Spleen (tissue), 11 donors: ENCODE measurements at regions not wholly inside any gene's neighbourhood (a gene's known extent, or its start where the extent isn't known, plus 50 kb on each side); places are given as distances from the start of the nearest gene placed in this dataset.
"Not testable (repeated sequence)": the region's sequence is repeated elsewhere in the genome, so short reads cannot be mapped to it uniquely, and the experiment has no call there.

Experiments
- DNase-seq: peaks from one replicate; pipeline ENCODE4 v3.0.0-alpha.2; 2020
- H3K27ac ChIP-seq, 8 donors: fragments of 200-600 bp; sonication (generic) in 7 of 8; 1 replicate in 4 of 8; 2 replicates in 4 of 8; pipeline versions ENCODE4 v1.5.0 to v1.8.0; 2016 to 2021; ENCODE audit warnings: inconsistent platforms in 4 of 8, mild to moderate bottlenecking in 4 of 8, moderate library complexity in 1 of 8
- H3K27me3 ChIP-seq, 7 donors: fragments of 200-600 bp; sonication (generic) in 6 of 7; replicated peaks in 1 of 7; 1 replicate in 4 of 7; 2 replicates in 3 of 7; pipeline versions ENCODE4 v1.5.0 to v1.8.0; 2016 to 2021; ENCODE audit warnings: inconsistent platforms in 3 of 7, mild to moderate bottlenecking in 1 of 7
- H3K36me3 ChIP-seq, 6 donors: fragments of 200-600 bp; sonication (generic) in 5 of 6; 1 replicate in 4 of 6; 2 replicates in 2 of 6; pipeline versions ENCODE4 v1.5.0 to v1.8.0; 2016 to 2021; ENCODE audit warnings: inconsistent platforms in 2 of 6
- H3K4me1 ChIP-seq, 6 donors: fragments of 200-600 bp; sonication (generic) in 5 of 6; 1 replicate in 3 of 6; 2 replicates in 3 of 6; pipeline versions ENCODE4 v1.5.0 to v1.8.0; 2016 to 2021; ENCODE audit warnings: inconsistent platforms in 3 of 6
- H3K4me3 ChIP-seq, 8 donors: fragments of 200-600 bp; sonication (generic) in 7 of 8; 1 replicate in 4 of 8; 2 replicates in 4 of 8; pipeline versions ENCODE4 v1.5.0 to v1.8.0; 2016 to 2021; ENCODE audit warnings: inconsistent platforms in 4 of 8, mild to moderate bottlenecking in 4 of 8, moderate library complexity in 2 of 8
- H3K9me3 ChIP-seq, 8 donors: fragments of 200-600 bp; sonication (generic) in 7 of 8; 1 replicate in 4 of 8; 2 replicates in 4 of 8; pipeline versions ENCODE4 v1.5.0 to v1.8.0; 2016 to 2021; ENCODE audit warnings: inconsistent platforms in 4 of 8
- WGBS, 5 donors: extraction: QIAGEN DNeasy Blood & Tissue Kit in 3 of 5; methylation state at CpG; one replicate each; pipeline versions ENCODE4 v1.1.5 to v1.1.7; 2013 to 2018; 5-methylcytosine and 5-hydroxymethylcytosine counted together
- intact Hi-C: fragments of 100-400 bp; cut with DNase I; formaldehyde crosslinking; loops from one replicate; pipeline ENCODE4 v1.15.0; 2023; ENCODE audit warnings: low total_unique reads
- donor health status: healthy with polysubstance abuse.
- donor health status: DM: no; HTN: no; CAD: no; lungs with moderate emphysema.
- donor health status: DM: no; HTN: no; CAD: no.
- donor health status: Bipolar disorder and iron deficiency.
- donor health status: healthy.
- donor health status: DM: no; HTN: no; CAD: no.
- donor health status: DM: yes; HTN: yes; CAD: no.

DNA sequence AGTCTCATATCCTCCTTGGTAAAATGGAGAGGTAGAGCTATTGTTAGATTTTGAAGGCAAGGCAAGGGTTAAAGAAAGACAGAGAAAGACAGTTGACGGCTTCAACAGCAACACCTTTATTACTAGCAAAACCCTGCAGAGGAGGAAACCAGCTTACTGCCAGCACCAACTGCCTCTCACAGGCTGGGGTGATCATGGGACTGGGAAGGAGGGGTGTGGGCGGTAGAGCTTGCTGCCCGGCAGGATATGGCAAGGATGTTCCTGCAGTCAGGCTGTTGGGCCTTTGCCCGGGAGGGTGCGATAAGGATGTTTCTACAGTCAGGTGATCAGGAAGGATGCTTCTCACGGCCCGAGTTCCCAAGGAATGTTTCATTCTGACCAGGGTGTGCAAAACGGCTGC lies 310.0 kb downstream of the FOXD4L4 start:
- H3K4me3 ChIP-seq, H3K9me3 ChIP-seq, H3K4me1 ChIP-seq, H3K27ac ChIP-seq, H3K36me3 ChIP-seq, intact Hi-C loops, DNase-seq, H3K27me3 ChIP-seq: not testable (repeated sequence)
- WGBS, 5 donors = no CpG with 5 or more reads among the region's 8 CpGs

DNA sequence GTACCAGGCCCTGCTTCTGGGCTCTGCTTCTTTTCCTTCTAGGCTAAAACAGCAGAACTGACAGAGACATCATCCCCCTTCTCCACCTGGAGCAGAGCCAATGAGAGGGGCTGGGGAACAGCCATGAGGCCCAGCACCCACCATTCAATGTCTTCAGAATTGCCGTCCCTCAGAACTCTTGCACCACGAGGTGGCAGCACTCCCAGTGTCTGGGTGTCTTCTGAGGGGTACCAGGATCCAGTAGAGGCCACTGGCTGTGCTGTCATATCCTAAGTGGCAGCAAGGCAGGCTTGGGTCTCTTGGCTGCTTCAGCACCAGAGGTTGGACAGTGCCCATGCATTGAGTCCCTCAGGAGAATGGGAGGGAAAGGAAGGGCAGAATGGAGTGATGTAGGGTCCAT lies 312.8 kb downstream of the FOXD4L4 start:
- H3K4me3 ChIP-seq, intact Hi-C loops, H3K36me3 ChIP-seq, H3K27me3 ChIP-seq, H3K4me1 ChIP-seq, DNase-seq, H3K27ac ChIP-seq, H3K9me3 ChIP-seq: not testable (repeated sequence)
- WGBS, 5 donors = no CpG with 5 or more reads among the region's 2 CpGs

DNA sequence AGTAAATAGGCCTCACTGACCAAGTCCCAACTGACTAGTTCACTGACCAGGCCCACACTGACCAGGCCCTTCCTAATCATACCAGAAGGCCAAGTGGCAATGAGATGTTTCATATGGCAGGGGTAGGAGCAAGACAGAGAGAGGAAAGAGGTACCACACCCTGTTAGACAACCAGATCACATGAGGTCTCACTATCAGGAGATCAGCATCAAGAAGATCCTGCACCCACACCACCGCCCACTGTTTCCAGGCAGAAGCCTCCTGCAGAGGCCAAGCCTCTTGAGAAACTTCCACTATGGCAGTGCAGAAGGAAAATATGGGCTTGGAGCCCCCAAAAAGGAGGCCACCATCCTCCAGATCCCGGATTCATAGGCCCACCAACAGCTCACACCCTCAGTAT lies 317.8 kb downstream of the FOXD4L4 start:
- DNase-seq, H3K27me3 ChIP-seq, H3K4me1 ChIP-seq, H3K9me3 ChIP-seq, H3K4me3 ChIP-seq, H3K36me3 ChIP-seq, intact Hi-C loops, H3K27ac ChIP-seq: not testable (repeated sequence)
- WGBS, 5 donors = no CpG with 5 or more reads among the region's 2 CpGs

DNA sequence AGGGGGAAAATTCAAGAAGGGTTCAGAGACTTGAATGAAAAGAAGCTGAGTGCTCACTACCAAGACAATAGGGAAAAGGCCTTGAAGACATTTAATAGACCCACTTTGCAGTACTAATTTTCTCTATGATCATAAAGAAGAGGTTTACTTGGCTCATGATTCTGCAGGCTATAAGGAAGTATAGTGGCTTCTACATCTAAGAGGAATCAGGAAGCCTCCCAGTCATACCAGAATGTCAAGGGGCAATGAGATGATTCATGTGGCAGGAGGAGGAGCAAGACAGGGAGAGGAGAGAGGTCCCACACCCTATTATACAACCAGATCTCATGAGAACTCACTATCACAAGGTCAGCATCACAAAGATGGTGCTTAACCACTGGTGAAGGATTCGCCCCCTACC lies 323.7 kb downstream of the FOXD4L4 start:
- H3K27me3 ChIP-seq, intact Hi-C loops, H3K4me3 ChIP-seq, H3K36me3 ChIP-seq, H3K4me1 ChIP-seq, H3K9me3 ChIP-seq, H3K27ac ChIP-seq, DNase-seq: not testable (repeated sequence)
- WGBS, 5 donors = no CpG with 5 or more reads among the region's 1 CpG

DNA sequence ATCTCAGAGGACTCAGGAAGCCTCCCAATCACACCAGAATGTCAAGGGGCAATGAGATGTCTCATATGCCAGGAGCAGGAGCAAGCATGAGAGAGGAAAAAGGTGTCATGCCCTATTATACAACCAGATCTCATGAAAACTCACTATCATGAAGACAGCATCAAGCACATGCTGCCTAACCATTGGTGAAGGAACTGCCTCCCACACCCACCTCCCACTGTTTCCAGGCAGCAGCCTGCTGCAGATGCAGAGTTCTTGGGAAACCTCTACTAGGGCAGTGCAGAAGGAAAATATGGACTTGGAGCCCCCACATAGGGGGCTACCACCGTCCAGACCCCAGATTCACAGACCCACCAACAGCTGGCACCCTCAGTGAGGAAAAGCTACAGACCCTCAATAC lies 326.9 kb downstream of the FOXD4L4 start:
- H3K4me1 ChIP-seq, H3K27me3 ChIP-seq, DNase-seq, H3K27ac ChIP-seq, H3K36me3 ChIP-seq, H3K9me3 ChIP-seq, intact Hi-C loops, H3K4me3 ChIP-seq: not testable (repeated sequence)
- no CpG with 5 or more reads among the region's 1 CpG for WGBS, 5 donors

DNA sequence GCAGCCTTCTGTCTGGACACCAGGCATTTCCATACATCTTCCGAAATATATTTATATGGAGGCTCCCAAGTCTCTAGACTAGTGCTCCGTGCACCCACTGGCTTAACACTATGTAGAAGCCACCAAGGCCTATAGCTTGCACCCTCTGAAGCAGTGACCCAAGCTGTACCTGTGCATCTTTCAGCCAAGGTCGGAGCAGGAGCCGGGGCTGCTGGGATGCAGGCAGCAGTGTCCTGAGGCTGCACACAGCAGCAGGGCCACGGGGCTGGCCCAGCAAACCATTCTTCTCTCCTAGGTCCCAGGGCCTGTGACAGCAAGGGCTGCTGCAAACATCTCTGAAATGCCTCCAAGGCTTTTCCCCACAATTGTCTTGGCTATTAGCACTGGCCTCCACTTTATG lies 328.8 kb downstream of the FOXD4L4 start:
- H3K27me3 ChIP-seq, intact Hi-C loops, H3K4me3 ChIP-seq, H3K4me1 ChIP-seq, H3K9me3 ChIP-seq, H3K27ac ChIP-seq, H3K36me3 ChIP-seq: not testable (repeated sequence)
- 64 to 76% (median 75%) methylated on average over 3 of the region's 5 CpGs; no CpG with 5 or more reads in 1 of the 5 donors for WGBS, 5 donors
- peak; percentile 79 for DNase-seq

DNA sequence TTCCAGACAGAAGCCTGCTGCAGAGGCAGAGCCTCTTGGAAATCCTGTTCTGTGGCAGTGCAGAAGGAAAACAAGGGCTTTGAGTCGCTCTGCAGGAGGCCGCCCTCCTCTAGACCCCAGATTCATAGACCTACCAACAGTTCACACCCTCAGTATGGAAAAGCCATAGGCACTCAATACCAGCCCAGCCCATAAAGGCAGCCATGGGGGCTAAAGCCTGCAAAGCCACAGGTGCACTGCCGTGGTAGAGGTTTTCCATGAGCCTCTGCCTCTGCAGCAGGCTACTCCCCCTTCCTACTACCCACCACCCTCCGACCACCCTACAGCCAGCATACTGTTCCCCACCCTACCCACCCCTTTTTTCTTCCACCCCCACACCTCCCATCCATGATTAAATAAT lies 330.3 kb downstream of the FOXD4L4 start:
- H3K36me3 ChIP-seq, intact Hi-C loops, H3K4me1 ChIP-seq, H3K9me3 ChIP-seq, H3K27me3 ChIP-seq, H3K27ac ChIP-seq, H3K4me3 ChIP-seq: not testable (repeated sequence)
- peak; percentile 47 for DNase-seq
- WGBS, 5 donors = 84 to 94% (median 88%) methylated on average over 3 to 4 of the region's 4 CpGs; no CpG with 5 or more reads in 1 of the 5 donors

DNA sequence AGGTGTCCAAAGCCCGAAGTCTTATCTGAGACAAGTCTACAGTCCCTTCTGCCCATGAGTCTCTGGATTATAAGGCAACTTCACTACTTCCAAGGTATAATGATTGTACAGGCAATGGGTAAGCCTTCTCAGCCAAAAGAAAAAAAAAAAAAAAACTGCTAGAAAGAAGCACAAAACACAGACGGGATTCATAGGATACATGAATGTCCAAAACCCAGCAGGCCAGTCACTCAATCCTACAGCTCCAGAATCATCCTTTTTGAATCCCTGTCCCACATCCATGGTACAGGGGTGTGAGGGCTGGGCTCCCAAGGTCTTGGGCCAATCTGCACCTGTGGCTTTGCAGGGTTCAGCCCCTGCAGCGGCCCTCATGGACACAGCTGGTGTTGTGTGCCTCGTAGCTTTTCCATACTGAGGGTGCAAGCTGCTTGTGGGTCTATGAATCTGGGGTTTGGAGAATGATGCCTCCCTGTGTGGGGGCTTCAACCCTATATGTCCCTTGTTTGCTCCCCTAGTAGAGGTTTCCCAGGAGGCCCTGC lies 331.6 kb downstream of the FOXD4L4 start:
- H3K9me3 ChIP-seq, DNase-seq, intact Hi-C loops, H3K27ac ChIP-seq, H3K4me1 ChIP-seq, H3K4me3 ChIP-seq, H3K36me3 ChIP-seq, H3K27me3 ChIP-seq: not testable (repeated sequence)
- 87 to 94% (median 90%) methylated on average over 2 to 3 of the region's 4 CpGs for WGBS, 5 donors

DNA sequence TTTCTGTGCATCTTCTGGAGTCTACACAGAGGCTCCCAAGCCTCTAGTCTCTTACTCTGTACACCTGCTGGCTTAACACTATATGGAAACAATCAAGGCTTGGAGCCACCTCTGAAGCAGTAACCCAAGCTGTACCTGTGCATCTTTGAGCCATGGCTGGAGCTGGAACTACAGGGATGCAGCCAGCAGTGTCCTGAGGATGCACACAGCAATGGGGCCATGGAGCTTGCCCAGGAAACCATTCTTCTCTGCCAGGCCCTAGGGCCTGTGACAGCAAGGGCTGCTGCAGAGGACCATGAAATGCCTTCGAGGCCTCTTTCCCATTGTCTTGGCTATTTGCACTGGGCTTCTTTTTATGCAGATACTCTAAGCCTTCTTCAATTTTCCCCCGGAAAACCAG lies 332.1 kb downstream of the FOXD4L4 start:
- peak; percentile 63 for DNase-seq
- H3K4me3 ChIP-seq, H3K27me3 ChIP-seq, H3K9me3 ChIP-seq, H3K27ac ChIP-seq, H3K4me1 ChIP-seq, intact Hi-C loops, H3K36me3 ChIP-seq: not testable (repeated sequence)
- 71 to 83% (median 74%) methylated on average over 1 of the region's 2 CpGs for WGBS, 5 donors

DNA sequence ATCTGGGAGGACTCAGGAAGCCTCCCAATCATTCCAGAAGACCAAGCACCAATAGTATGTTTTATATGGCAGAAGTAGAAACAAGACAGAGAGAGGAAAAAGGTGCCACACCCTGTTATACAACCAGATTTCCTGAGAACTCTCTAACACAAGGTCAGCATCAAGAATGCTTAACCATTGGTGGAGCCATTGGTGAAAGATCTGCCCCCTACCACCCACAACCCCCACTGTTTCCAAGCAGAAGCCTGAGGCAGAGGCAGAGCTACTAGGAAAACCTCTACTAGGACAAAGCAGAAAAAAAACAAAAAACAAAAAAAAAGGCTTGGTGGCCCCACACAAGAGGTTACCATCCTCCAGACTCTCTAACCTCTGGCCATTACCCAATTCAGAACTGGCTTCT lies 336.2 kb downstream of the FOXD4L4 start:
- H3K27me3 ChIP-seq, H3K27ac ChIP-seq, H3K4me3 ChIP-seq, intact Hi-C loops, H3K36me3 ChIP-seq, H3K9me3 ChIP-seq, DNase-seq, H3K4me1 ChIP-seq: not testable (repeated sequence)

DNA sequence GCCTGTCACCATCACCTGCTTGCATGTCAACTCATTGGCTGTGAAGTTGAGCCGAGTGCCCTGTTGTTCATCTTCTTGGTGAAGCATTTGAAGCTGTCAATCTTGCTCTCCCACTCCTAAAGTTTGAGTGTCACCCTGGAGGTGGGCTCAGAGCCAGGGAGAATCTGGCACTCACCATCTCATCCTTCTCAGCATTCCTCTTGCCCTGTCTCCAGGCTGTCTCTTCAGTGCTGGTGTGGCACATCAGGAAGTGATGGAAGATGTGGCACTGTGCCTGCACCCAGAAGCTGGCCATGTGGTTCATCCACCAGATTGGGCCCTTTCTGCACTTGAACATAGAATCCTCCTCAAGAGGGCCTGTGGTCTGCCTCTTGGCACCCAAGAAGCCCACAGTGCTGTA lies 345.9 kb downstream of the FOXD4L4 start:
- DNase-seq, H3K27me3 ChIP-seq, intact Hi-C loops, H3K27ac ChIP-seq, H3K4me3 ChIP-seq, H3K4me1 ChIP-seq, H3K36me3 ChIP-seq, H3K9me3 ChIP-seq: not testable (repeated sequence)
- no CpG with 5 or more reads among the region's 1 CpG for WGBS, 5 donors
